OCI-LY7 (cell line): ENCODE measurements at regions not wholly inside any gene's neighbourhood (a gene's known extent, or its start where the extent isn't known, plus 50 kb on each side); places are given as distances from the start of the nearest gene placed in this dataset.

Source experiments
- CTCF ChIP-seq: fragments of 200-600 bp; sonication (generic); conservative IDR thresholded peaks from 2 replicates; pipeline ENCODE4 v1.5.1; 2014; ENCODE audit warnings: mild to moderate bottlenecking, antibody characterized with exemption, low read length, moderate library complexity, mixed read lengths
- EZH2phosphoT487 ChIP-seq: fragments of 200-600 bp; sonication (generic); IDR thresholded peaks from 2 replicates; pipeline ENCODE4 v1.6.1; 2018; ENCODE audit warnings: low read depth, borderline replicate concordance, mild to moderate bottlenecking, mixed run types, antibody characterized with exemption, low read length, moderate library complexity, mixed read lengths

- TF ChIP-seq CTCF (no peak), EZH2phosphoT487 (no peak)
Observed at GRCh38 chr5:98470747-98471146, 302.7 kb upstream of the RGMB start.
